ENCODE measurements at regions not wholly inside any gene's neighbourhood (a gene's known extent, or its start where the extent isn't known, plus 50 kb on each side); places are given as distances from the start of the nearest gene placed in this dataset.

GRCh38 chr16:64450177-64450576, 671.7 kb downstream of the CDH11 start:
- no peak for DNase-seq

GRCh38 chr16:64449506-64449905, 672.4 kb downstream of the CDH11 start:
- no peak for DNase-seq

- no peak for DNase-seq
Observed at GRCh38 chr16:64445649-64446048, 676.2 kb downstream of the CDH11 start.

GRCh38 chr16:64445245-64445644, 676.6 kb downstream of the CDH11 start:
- DNase-seq: no peak

GRCh38 chr16:64440421-64440831, 681.4 kb downstream of the CDH11 start:
- DNase-seq: no peak

- no peak for DNase-seq
Observed at GRCh38 chr16:64440005-64440404, 681.9 kb downstream of the CDH11 start.

GRCh38 chr16:64437706-64438324, 684.0 kb downstream of the CDH11 start:
- DNase-seq: no peak

- DNase-seq: no peak
Observed at GRCh38 chr16:64434526-64435069, 687.3 kb downstream of the CDH11 start.

- no peak for DNase-seq
Observed at GRCh38 chr16:64428463-64429113, 693.3 kb downstream of the CDH11 start.

- DNase-seq: no peak
Observed at GRCh38 chr16:64426131-64426666, 695.7 kb downstream of the CDH11 start.

- DNase-seq: no peak
Observed at GRCh38 chr16:64425381-64425780, 696.5 kb downstream of the CDH11 start.

- no peak for DNase-seq
Observed at GRCh38 chr16:64422259-64422658, 699.6 kb downstream of the CDH11 start.

GRCh38 chr16:64421515-64421914, 700.3 kb downstream of the CDH11 start:
- no peak for DNase-seq

GRCh38 chr16:64419832-64420231, 702.0 kb downstream of the CDH11 start:
- no peak for DNase-seq

GRCh38 chr16:64417711-64418227, 704.1 kb downstream of the CDH11 start:
- DNase-seq: no peak

GRCh38 chr16:64416216-64417005, 705.5 kb downstream of the CDH11 start:
- DNase-seq: peak; percentile 17

- no peak for DNase-seq
Observed at GRCh38 chr16:64412578-64413280, 709.1 kb downstream of the CDH11 start.

- no peak for DNase-seq
Observed at GRCh38 chr16:64410306-64410705, 711.6 kb downstream of the CDH11 start.

GRCh38 chr16:64409783-64410210, 712.1 kb downstream of the CDH11 start:
- DNase-seq: no peak

- no peak for DNase-seq
Observed at GRCh38 chr16:64408699-64409098, 713.2 kb downstream of the CDH11 start.

GRCh38 chr16:64406770-64407181, 715.1 kb downstream of the CDH11 start:
- DNase-seq: no peak

- DNase-seq: no peak
Observed at GRCh38 chr16:64403352-64403751, 718.5 kb downstream of the CDH11 start.

All from activated CD4-positive, alpha-beta T cell treated with anti-CD3 and anti-CD28 coated beads, Interleukin-2, amount 50 U/mL, for 16 hours (primary cell).